ENCODE measurements at regions not wholly inside any gene's neighbourhood (a gene's known extent, or its start where the extent isn't known, plus 50 kb on each side); places are given as distances from the start of the nearest gene placed in this dataset.

GRCh38 chr20:43857932-43858331, 56.7 kb upstream of the TOX2 start:
- H3K27ac ChIP-seq (ENCODE audit: insufficient read depth, low read length) = no peak overlapping the region
- in situ Hi-C loops (cut with MboI; ENCODE audit: low sequenced_read_pairs) (no loop called here), dilution Hi-C loops (cut with HindIII; ENCODE audit: low sequenced_read_pairs, unreplicated experiment) (no loop called here), intact Hi-C loops (cut with micrococcal nuclease) (no loop called here)
- no peaks in the 10 kb centered on the region; the same call in 1 of the 2 replicates for H3K4me1 ChIP-seq (ENCODE audit: control insufficient read depth, insufficient read depth, low read length)
- H2BK20ac ChIP-seq (ENCODE audit: low read depth, low read length) = no peak overlapping the region
- TF ChIP-seq RAD21 (IDR thresholded peaks at IDR 0.05; ENCODE audit: low read length) = no peak
- no peak for TF ChIP-seq CEBPB (IDR thresholded peaks at IDR 0.05; ENCODE audit: low read depth, low read length)
- no peak for TF ChIP-seq MAZ (IDR thresholded peaks at IDR 0.05; ENCODE audit: borderline replicate concordance, low read depth, low read length)
- no peak for TF ChIP-seq RFX5 (IDR thresholded peaks at IDR 0.05; ENCODE audit: low read depth, low read length)
- TF ChIP-seq USF2 (IDR thresholded peaks at IDR 0.05; ENCODE audit: low read depth, low read length) = no peak
- no peak for TF ChIP-seq BHLHE40 (IDR thresholded peaks at IDR 0.05; ENCODE audit: low read depth, low read length)
- TF ChIP-seq POLR2A (IDR thresholded peaks at IDR 0.05; ENCODE audit: low read depth, low read length) = no peak
- no peak for TF ChIP-seq NFE2L2 (IDR thresholded peaks at IDR 0.05; ENCODE audit: low read depth, low read length)
- TF ChIP-seq CTCF (conservative IDR thresholded peaks at IDR 0.05; ENCODE audit: low read depth, low read length) = no peak
- no peak for TF ChIP-seq MXI1 (IDR thresholded peaks at IDR 0.05; ENCODE audit: borderline replicate concordance, low read depth, low read length)
- TF ChIP-seq CHD1 (IDR thresholded peaks at IDR 0.05; ENCODE audit: low read depth, low read length) = no peak
- no peak for TF ChIP-seq RCOR1 (IDR thresholded peaks at IDR 0.05; ENCODE audit: insufficient replicate concordance, low read length)
- TF ChIP-seq MAFK (IDR thresholded peaks at IDR 0.05; ENCODE audit: low read depth, low read length) = no peak
- no peak for TF ChIP-seq FOS (IDR thresholded peaks at IDR 0.05; ENCODE audit: low read depth, low read length)
- H3K9me3 ChIP-seq (ENCODE audit: control insufficient read depth, insufficient read depth, low read length) = no peaks in the 10 kb centered on the region; the same call in 1 of the 2 replicates
- no peaks in the 10 kb centered on the region for H3K79me1 ChIP-seq (ENCODE audit: low read depth in 1 of 2, low read length in 2 of 2)
- H3K18ac ChIP-seq (ENCODE audit: low read depth, low read length) = no peak overlapping the region
- POLR2A ChIA-PET (ENCODE audit: unreplicated experiment) = interaction anchor here (0.5 kb wide), 1 partner anchor 229 kb away, joined by 3 read pairs; no protein-coding TSS in a partner anchor
- H3K4me2 ChIP-seq (ENCODE audit: low read depth, low read length) = no peak overlapping the region
- ATAC-seq (ENCODE audit: low read depth) (no peak), DNase-seq (no peak)
- no peak overlapping the region for H3K4me3 ChIP-seq (ENCODE audit: insufficient read depth, low read depth, low read length)
- no peak overlapping the region for H2BK5ac ChIP-seq (ENCODE audit: low read depth, low read length, poor library complexity, severe bottlenecking)
- H3K4ac ChIP-seq (ENCODE audit: low read depth, low read length) = no peak overlapping the region
- no peak overlapping the region for H3K23ac ChIP-seq (ENCODE audit: low read depth, low read length)
- WGBS, 2 experiments (ENCODE audit: extremely low coverage in 2 of 2, insufficient read length in 1 of 2) = no CpG with 5 or more reads among the region's 1 CpG
- no peak overlapping the region for H3K14ac ChIP-seq (replicated peaks; ENCODE audit: low read depth, low read length)
- H3K36me3 ChIP-seq (ENCODE audit: control insufficient read depth, insufficient read depth, low read length) = no peaks in the 10 kb centered on the region
- no peak overlapping the region for H2AK9ac ChIP-seq (replicated peaks; ENCODE audit: low read depth, low read length, poor library complexity)
- H4K20me1 ChIP-seq (ENCODE audit: insufficient read depth, low read length) = no peaks in the 10 kb centered on the region
- H4K8ac ChIP-seq (ENCODE audit: low read depth in 2 of 2, low read length in 2 of 2) = no peak overlapping the region
- no peak overlapping the region for H2BK120ac ChIP-seq (ENCODE audit: low read depth, low read length)
- no peak overlapping the region for H2AFZ ChIP-seq (replicated peaks; ENCODE audit: low read length, poor library complexity)
- no peaks in the 10 kb centered on the region for H3K27me3 ChIP-seq (ENCODE audit: control insufficient read depth, insufficient read depth, low read length)
- H4K91ac ChIP-seq (ENCODE audit: insufficient read depth, low read depth, low read length) = no peak overlapping the region
- H2AK5ac ChIP-seq (ENCODE audit: low read depth, low read length) = no peak overlapping the region
- no TSS peak for BruUV-seq (replicated peaks)
- CTCF ChIA-PET = no interaction called here
- H3K9me1 ChIP-seq (ENCODE audit: insufficient read depth, low read length) = no peaks in the 10 kb centered on the region
- H3K56ac ChIP-seq (ENCODE audit: extremely low read depth, insufficient read depth, low read length) = no peak overlapping the region
- no peak overlapping the region for H3K9ac ChIP-seq (ENCODE audit: low read depth, low read length)
- H2BK15ac ChIP-seq (ENCODE audit: low read depth, low read length) = no peak overlapping the region
- H4K5ac ChIP-seq (ENCODE audit: low read depth, low read length) = no peak overlapping the region
